Activated CD8-positive, alpha-beta T cell treated with anti-CD3 and anti-CD28 coated beads for 36 hours (primary cell): ENCODE measurements at regions not wholly inside any gene's neighbourhood (a gene's known extent, or its start where the extent isn't known, plus 50 kb on each side); places are given as distances from the start of the nearest gene placed in this dataset.

Experiments
- ATAC-seq: fragments of 200-7000 bp; cut with Tn5 transposase; one replicate; pipeline ENCODE4 v1.10.0; 2021; ENCODE audit warnings: mild to moderate bottlenecking, moderate library complexity
- CTCF ChIA-PET: fragments of 350-600 bp; sonication (Branson Sonifier 250); formaldehyde crosslinking; loops from one replicate; lab custom pipeline; 2021; ENCODE audit warnings: antibody characterized with exemption; lab: Charles Lee
- POLR2A ChIA-PET: fragments of 350-600 bp; sonication (Branson Sonifier 250); formaldehyde crosslinking; loops from one replicate; lab custom pipeline; 2021; ENCODE audit warnings: antibody characterized with exemption; lab: Charles Lee
- DNase-seq: peaks from one replicate; pipeline ENCODE4 v3.0.0-alpha.2; 2020
- H3K27ac Mint-ChIP-seq: one replicate; pipeline ENCODE4 v1.8.0; 2021; ENCODE audit warnings: mild to moderate bottlenecking, mixed read lengths
- H3K27me3 Mint-ChIP-seq: one replicate; pipeline ENCODE4 v1.8.0; 2021; ENCODE audit warnings: mixed read lengths
- H3K36me3 Mint-ChIP-seq: one replicate; pipeline ENCODE4 v1.8.0; 2021; ENCODE audit warnings: low read depth, mixed read lengths
- H3K4me1 Mint-ChIP-seq: one replicate; pipeline ENCODE4 v1.8.0; 2021; ENCODE audit warnings: low read depth, mixed read lengths
- H3K4me3 Mint-ChIP-seq: one replicate; pipeline ENCODE4 v1.8.0; 2021; ENCODE audit warnings: mild to moderate bottlenecking, moderate library complexity, mixed read lengths
- H3K9me3 Mint-ChIP-seq: one replicate; pipeline ENCODE4 v1.8.0; 2021; ENCODE audit warnings: mixed read lengths
- CTCF ChIP-seq: fragments of 200-600 bp; IDR thresholded peaks from one replicate; pipeline ENCODE4 v1.8.0; 2022; ENCODE audit warnings: antibody characterized with exemption, mild to moderate bottlenecking
- intact Hi-C: fragments of 100-400 bp; cut with micrococcal nuclease; formaldehyde crosslinking; loops from one replicate; pipeline ENCODE4 v1.10.0; 2022

- no peak for DNase-seq
- Mint-ChIP-seq H3K27ac (no peak overlapping the region), H3K4me1 (no peaks in the 10 kb centered on the region), H3K4me3 (no peak overlapping the region), H3K9me3 (peaks cover 2% of the 10 kb centered on the region), H3K36me3 (no peaks in the 10 kb centered on the region), H3K27me3 (no peaks in the 10 kb centered on the region)
- intact Hi-C loops = no loop called here
- TF ChIP-seq CTCF = no peak
- POLR2A ChIA-PET = no interaction called here
- CTCF ChIA-PET = no interaction called here
- ATAC-seq = no peak
These were observed 324.2 kb downstream of the BMP2 start for GRCh38 chr20:7091655-7092054.

- H3K36me3 Mint-ChIP-seq = no peaks in the 10 kb centered on the region
- DNase-seq (peak; percentile 21), ATAC-seq (no peak)
- H3K4me3 Mint-ChIP-seq = no peak overlapping the region
- no peaks in the 10 kb centered on the region for H3K27me3 Mint-ChIP-seq
- no peaks in the 10 kb centered on the region for H3K4me1 Mint-ChIP-seq
- CTCF ChIA-PET = interaction anchor here (1.0 kb wide), 2 partner anchors 15 kb away, joined by 3 read pairs; no protein-coding TSS in a partner anchor
- peak; percentile 74 for TF ChIP-seq CTCF
- H3K27ac Mint-ChIP-seq = no peak overlapping the region
- intact Hi-C loops = no loop called here
- peaks cover 10% of the 10 kb centered on the region for H3K9me3 Mint-ChIP-seq
- POLR2A ChIA-PET = no interaction called here
These were observed 327.0 kb downstream of the BMP2 start for GRCh38 chr20:7094438-7094997.

- Mint-ChIP-seq H3K27ac (no peak overlapping the region), H3K36me3 (no peaks in the 10 kb centered on the region), H3K9me3 (peaks cover 2% of the 10 kb centered on the region), H3K27me3 (no peaks in the 10 kb centered on the region), H3K4me1 (no peaks in the 10 kb centered on the region), H3K4me3 (no peak overlapping the region)
- POLR2A ChIA-PET = no interaction called here
- CTCF ChIA-PET = no interaction called here
- no peak for TF ChIP-seq CTCF
- ATAC-seq (no peak), DNase-seq (no peak)
- intact Hi-C loops = no loop called here
These were observed 339.4 kb downstream of the BMP2 start for GRCh38 chr20:7106910-7107309.

GRCh38 chr20:7108929-7109328 is 341.4 kb downstream of the BMP2 start:
- no peak for TF ChIP-seq CTCF
- intact Hi-C loops = no loop called here
- POLR2A ChIA-PET = no interaction called here
- H3K27ac Mint-ChIP-seq = no peak overlapping the region
- CTCF ChIA-PET = interaction anchor here (1.3 kb wide), 1 partner anchor 14 kb away, joined by 3 read pairs; no protein-coding TSS in a partner anchor
- no peaks in the 10 kb centered on the region for H3K27me3 Mint-ChIP-seq
- no peaks in the 10 kb centered on the region for H3K4me1 Mint-ChIP-seq
- H3K36me3 Mint-ChIP-seq = no peaks in the 10 kb centered on the region
- no peak for ATAC-seq
- H3K9me3 Mint-ChIP-seq = peaks cover 2% of the 10 kb centered on the region
- DNase-seq = no peak
- H3K4me3 Mint-ChIP-seq = no peak overlapping the region

GRCh38 chr20:7113577-7114466 is 346.3 kb downstream of the BMP2 start:
- Mint-ChIP-seq H3K27ac (no peak overlapping the region), H3K4me1 (no peaks in the 10 kb centered on the region), H3K4me3 (no peak overlapping the region), H3K9me3 (no peaks in the 10 kb centered on the region), H3K27me3 (no peaks in the 10 kb centered on the region), H3K36me3 (no peaks in the 10 kb centered on the region)
- POLR2A ChIA-PET = no interaction called here
- intact Hi-C loops = no loop called here
- peak; percentile 2 for DNase-seq
- CTCF ChIA-PET = no interaction called here
- TF ChIP-seq CTCF = no peak
- no peak for ATAC-seq
